ENCODE measurements at regions not wholly inside any gene's neighbourhood (a gene's known extent, or its start where the extent isn't known, plus 50 kb on each side); places are given as distances from the start of the nearest gene placed in this dataset.

- Mint-ChIP-seq H3K36me3 (ENCODE audit: insufficient read depth, unreplicated experiment) (peaks cover 5% of the 10 kb centered on the region), H3K4me3 (ENCODE audit: low read depth, unreplicated experiment) (no peak overlapping the region), H3K27ac (ENCODE audit: unreplicated experiment) (no peak overlapping the region), H3K27me3 (ENCODE audit: unreplicated experiment) (no peaks in the 10 kb centered on the region), H3K9me3 (ENCODE audit: low read depth, unreplicated experiment) (no peaks in the 10 kb centered on the region), H3K4me1 (ENCODE audit: low read depth, unreplicated experiment) (peaks cover 22% of the 10 kb centered on the region)
- DNase-seq = no peak
- CTCF ChIA-PET = no interaction called here
- intact Hi-C loops (cut with micrococcal nuclease; ENCODE audit: unreplicated experiment) = no loop called here
- no TSS peak for BruUV-seq (replicated peaks)
- TF ChIP-seq, protein P1, sequence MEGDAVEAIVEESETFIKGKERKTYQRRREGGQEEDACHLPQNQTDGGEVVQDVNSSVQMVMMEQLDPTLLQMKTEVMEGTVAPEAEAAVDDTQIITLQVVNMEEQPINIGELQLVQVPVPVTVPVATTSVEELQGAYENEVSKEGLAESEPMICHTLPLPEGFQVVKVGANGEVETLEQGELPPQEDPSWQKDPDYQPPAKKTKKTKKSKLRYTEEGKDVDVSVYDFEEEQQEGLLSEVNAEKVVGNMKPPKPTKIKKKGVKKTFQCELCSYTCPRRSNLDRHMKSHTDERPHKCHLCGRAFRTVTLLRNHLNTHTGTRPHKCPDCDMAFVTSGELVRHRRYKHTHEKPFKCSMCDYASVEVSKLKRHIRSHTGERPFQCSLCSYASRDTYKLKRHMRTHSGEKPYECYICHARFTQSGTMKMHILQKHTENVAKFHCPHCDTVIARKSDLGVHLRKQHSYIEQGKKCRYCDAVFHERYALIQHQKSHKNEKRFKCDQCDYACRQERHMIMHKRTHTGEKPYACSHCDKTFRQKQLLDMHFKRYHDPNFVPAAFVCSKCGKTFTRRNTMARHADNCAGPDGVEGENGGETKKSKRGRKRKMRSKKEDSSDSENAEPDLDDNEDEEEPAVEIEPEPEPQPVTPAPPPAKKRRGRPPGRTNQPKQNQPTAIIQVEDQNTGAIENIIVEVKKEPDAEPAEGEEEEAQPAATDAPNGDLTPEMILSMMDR (IDR thresholded peaks at IDR 0.05; ENCODE audit: unreplicated experiment) = no peak
These were observed 286.8 kb upstream of the NR2F2 start for GRCh38 chr15:96043591-96044171.

- CTCF ChIA-PET = interaction anchor here (0.5 to 0.9 kb wide), 2 partner anchors 280 to 920 kb away, joined by 3 to 6 read pairs; no protein-coding TSS in a partner anchor
- intact Hi-C loops (cut with micrococcal nuclease; ENCODE audit: unreplicated experiment) = no loop called here
These were observed 283.8 kb upstream of the NR2F2 start for GRCh38 chr15:96046620-96047240.

GRCh38 chr15:96047255-96047931, 283.1 kb upstream of the NR2F2 start:
- CTCF ChIA-PET = interaction anchor here (0.7 to 0.9 kb wide), 2 partner anchors 111 to 280 kb away, joined by 3 read pairs; no protein-coding TSS in a partner anchor
- TF ChIP-seq, protein P1 (IDR thresholded peaks at IDR 0.05; ENCODE audit: unreplicated experiment) = no peak
- no TSS peak for BruUV-seq (replicated peaks)
- H3K36me3 Mint-ChIP-seq (ENCODE audit: insufficient read depth, unreplicated experiment) = peaks cover 5% of the 10 kb centered on the region
- intact Hi-C loops (cut with micrococcal nuclease; ENCODE audit: unreplicated experiment) = no loop called here
- H3K4me1 Mint-ChIP-seq (ENCODE audit: low read depth, unreplicated experiment) = peaks cover 35% of the 10 kb centered on the region
- H3K27me3 Mint-ChIP-seq (ENCODE audit: unreplicated experiment) = no peaks in the 10 kb centered on the region
- H3K4me3 Mint-ChIP-seq (ENCODE audit: low read depth, unreplicated experiment) = peak overlapping the region; percentile 53
- DNase-seq = no peak
- no peak overlapping the region for H3K27ac Mint-ChIP-seq (ENCODE audit: unreplicated experiment)
- H3K9me3 Mint-ChIP-seq (ENCODE audit: low read depth, unreplicated experiment) = no peaks in the 10 kb centered on the region

More at GRCh38 chr15:96046620-96047240, 283.8 kb upstream of the NR2F2 start:
- H3K36me3 Mint-ChIP-seq (ENCODE audit: insufficient read depth, unreplicated experiment) = peaks cover 5% of the 10 kb centered on the region
- H3K27ac Mint-ChIP-seq (ENCODE audit: unreplicated experiment) = no peak overlapping the region
- no peak overlapping the region for H3K4me3 Mint-ChIP-seq (ENCODE audit: low read depth, unreplicated experiment)
- TF ChIP-seq, protein P1 (IDR thresholded peaks at IDR 0.05; ENCODE audit: unreplicated experiment) = no peak
- peaks cover 35% of the 10 kb centered on the region for H3K4me1 Mint-ChIP-seq (ENCODE audit: low read depth, unreplicated experiment)
- BruUV-seq (replicated peaks) = no TSS peak
- H3K9me3 Mint-ChIP-seq (ENCODE audit: low read depth, unreplicated experiment) = no peaks in the 10 kb centered on the region
- no peaks in the 10 kb centered on the region for H3K27me3 Mint-ChIP-seq (ENCODE audit: unreplicated experiment)
- no peak for DNase-seq

DNA sequence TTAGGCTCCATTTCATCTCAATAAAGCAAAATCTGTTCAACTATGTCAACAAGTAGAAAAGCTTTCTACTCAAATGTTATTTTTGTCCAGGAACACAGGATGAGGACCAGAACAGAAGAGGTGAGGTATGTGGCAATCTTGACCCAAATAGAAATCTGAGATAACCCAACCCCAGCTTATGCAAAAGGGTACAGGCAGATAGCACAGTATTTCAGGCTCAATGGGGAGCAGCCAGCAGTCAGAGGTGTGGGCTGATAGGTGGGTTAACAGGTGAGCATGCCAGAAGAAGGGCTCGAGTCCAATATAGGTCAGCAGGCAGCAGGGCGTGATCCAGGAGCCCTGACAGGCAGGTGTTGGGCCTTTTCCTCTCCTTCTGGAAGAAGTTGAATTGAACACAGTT, 281.2 kb upstream of the NR2F2 start:
- Mint-ChIP-seq H3K4me1 (ENCODE audit: low read depth, unreplicated experiment) (peaks cover 47% of the 10 kb centered on the region), H3K36me3 (ENCODE audit: insufficient read depth, unreplicated experiment) (peaks cover 5% of the 10 kb centered on the region), H3K27me3 (ENCODE audit: unreplicated experiment) (no peaks in the 10 kb centered on the region), H3K9me3 (ENCODE audit: low read depth, unreplicated experiment) (no peaks in the 10 kb centered on the region), H3K27ac (ENCODE audit: unreplicated experiment) (no peak overlapping the region), H3K4me3 (ENCODE audit: low read depth, unreplicated experiment) (no peak overlapping the region)
- TF ChIP-seq, protein P1 (IDR thresholded peaks at IDR 0.05; ENCODE audit: unreplicated experiment) = no peak
- BruUV-seq (replicated peaks) = no TSS peak
- intact Hi-C loops (cut with micrococcal nuclease; ENCODE audit: unreplicated experiment) = no loop called here
- DNase-seq = no peak
- CTCF ChIA-PET = interaction anchor here (0.6 kb wide), 1 partner anchor 308 kb away, joined by 3 read pairs; no protein-coding TSS in a partner anchor

Data from Calu3 (cell line).